ENCODE measurements at regions not wholly inside any gene's neighbourhood (a gene's known extent, or its start where the extent isn't known, plus 50 kb on each side); places are given as distances from the start of the nearest gene placed in this dataset.

- ATAC-seq (no peak), DNase-seq (no peak)
Observed at GRCh38 chr12:18141048-18141982, 51.3 kb upstream of the RERGL start.

GRCh38 chr12:18139989-18140596 lies 50.1 kb upstream of the RERGL start:
- no peaks in the 10 kb centered on the region for H3K4me1 Mint-ChIP-seq
- H3K9me3 Mint-ChIP-seq, result no peaks in the 10 kb centered on the region
- H3K27ac Mint-ChIP-seq, result no peak overlapping the region
- ATAC-seq (no peak), DNase-seq (no peak)
- H3K4me3 Mint-ChIP-seq, result no peak overlapping the region
- H3K27me3 Mint-ChIP-seq, result no peaks in the 10 kb centered on the region

More at GRCh38 chr12:18141048-18141982, 51.3 kb upstream of the RERGL start:
- H3K27ac Mint-ChIP-seq, result no peak overlapping the region
- no peaks in the 10 kb centered on the region for H3K4me1 Mint-ChIP-seq
- no peak overlapping the region for H3K4me3 Mint-ChIP-seq
- H3K27me3 Mint-ChIP-seq, result no peaks in the 10 kb centered on the region
- H3K9me3 Mint-ChIP-seq, result no peaks in the 10 kb centered on the region
